SKM-1 treated with dmso at 0.1 percent for 144 hours (cell line): ENCODE measurements at regions not wholly inside any gene's neighbourhood (a gene's known extent, or its start where the extent isn't known, plus 50 kb on each side); places are given as distances from the start of the nearest gene placed in this dataset.
A peak's percentile ranks its signal among the peaks of the same experiment; 100 is the strongest.
"Not testable (repeated sequence)": the region's sequence is repeated elsewhere in the genome, so short reads cannot be mapped to it uniquely, and the experiment has no call there.

ENCODE experiments used
- DNase-seq: peaks from one replicate; lab custom pipeline; 2025; ENCODE audit not compliant: unreplicated experiment; lab: John Stamatoyannopoulos, UW

- not testable (repeated sequence) for DNase-seq
Measured at GRCh38 chr2:76697439-76697838, 824.7 kb downstream of the LRRTM4 start.

- DNase-seq = no peak
Measured at GRCh38 chr2:76692908-76693307, 829.3 kb downstream of the LRRTM4 start.

GRCh38 chr2:76688732-76689131 lies 833.4 kb downstream of the LRRTM4 start:
- DNase-seq = no peak

- no peak for DNase-seq
Measured at GRCh38 chr2:76687923-76688322, 834.3 kb downstream of the LRRTM4 start.

GRCh38 chr2:76684756-76685155 lies 837.4 kb downstream of the LRRTM4 start:
- DNase-seq = no peak

- no peak for DNase-seq
Measured at GRCh38 chr2:76679025-76679396, 843.2 kb downstream of the LRRTM4 start.

- no peak for DNase-seq
Measured at GRCh38 chr2:76678383-76679024, 843.7 kb downstream of the LRRTM4 start.

- no peak for DNase-seq
Measured at GRCh38 chr2:76675212-76675611, 847.0 kb downstream of the LRRTM4 start.

GRCh38 chr2:76672798-76673197 lies 849.4 kb downstream of the LRRTM4 start:
- no peak for DNase-seq

GRCh38 chr2:76669966-76670465 lies 852.2 kb downstream of the LRRTM4 start:
- no peak for DNase-seq

GRCh38 chr2:76668279-76668678 lies 853.9 kb downstream of the LRRTM4 start:
- DNase-seq = no peak

GRCh38 chr2:76667821-76668271 lies 854.3 kb downstream of the LRRTM4 start:
- no peak for DNase-seq

GRCh38 chr2:76642129-76642528 lies 880.0 kb downstream of the LRRTM4 start:
- no peak for DNase-seq

GRCh38 chr2:76641506-76641905 lies 880.7 kb downstream of the LRRTM4 start:
- DNase-seq = no peak

- DNase-seq = no peak
Measured at GRCh38 chr2:76640905-76641304, 881.3 kb downstream of the LRRTM4 start.

- DNase-seq = no peak
Measured at GRCh38 chr2:76639171-76639680, 883.0 kb downstream of the LRRTM4 start.

GRCh38 chr2:76633276-76633921 lies 888.8 kb downstream of the LRRTM4 start:
- no peak for DNase-seq

GRCh38 chr2:76625101-76625500 lies 897.1 kb downstream of the LRRTM4 start:
- no peak for DNase-seq

GRCh38 chr2:76613330-76613729 lies 902.6 kb upstream of the GCFC2 start:
- DNase-seq = no peak

GRCh38 chr2:76612764-76613163 lies 902.0 kb upstream of the GCFC2 start:
- DNase-seq = no peak

GRCh38 chr2:76610451-76610850 lies 899.7 kb upstream of the GCFC2 start:
- no peak for DNase-seq

- DNase-seq = peak; percentile 76
Measured at GRCh38 chr2:76599732-76600368, 889.1 kb upstream of the GCFC2 start.
